AG09309 (cell line): ENCODE measurements at regions not wholly inside any gene's neighbourhood (a gene's known extent, or its start where the extent isn't known, plus 50 kb on each side); places are given as distances from the start of the nearest gene placed in this dataset.

Source experiments
- DNase-seq: peaks from one replicate; pipeline ENCODE4 v3.0.0-alpha.2; 2010; ENCODE audit warnings: low read depth
- H3K4me3 ChIP-seq: 2 replicates; pipeline ENCODE4 v1.5.1; 2011; ENCODE audit warnings: mild to moderate bottlenecking, low read depth, low read length, moderate library complexity; ENCODE audit not compliant: control insufficient read depth
- CTCF ChIP-seq: IDR thresholded peaks from 2 replicates; pipeline ENCODE4 v1.5.1; 2011; ENCODE audit warnings: mild to moderate bottlenecking, low read depth, low read length, inconsistent platforms; ENCODE audit not compliant: insufficient read depth, control insufficient read depth; ENCODE audit errors: missing control alignments

GRCh38 chr4:111475001-111475400, 670.3 kb upstream of the FAM241A start:
- H3K4me3 ChIP-seq: no peak overlapping the region
- DNase-seq: peak; percentile 13
- peak; percentile 60 for TF ChIP-seq CTCF

- TF ChIP-seq CTCF: no peak
- DNase-seq: no peak
- H3K4me3 ChIP-seq: no peak overlapping the region
These were observed 669.6 kb upstream of the FAM241A start for GRCh38 chr4:111475666-111476065.

- H3K4me3 ChIP-seq: no peak overlapping the region
- no peak for DNase-seq
- no peak for TF ChIP-seq CTCF
These were observed 664.7 kb upstream of the FAM241A start for GRCh38 chr4:111480510-111480909.

- DNase-seq: no peak
- no peak for TF ChIP-seq CTCF
- no peak overlapping the region for H3K4me3 ChIP-seq
These were observed 661.7 kb upstream of the FAM241A start for GRCh38 chr4:111483375-111484169.

- no peak for DNase-seq
- H3K4me3 ChIP-seq: no peak overlapping the region
- TF ChIP-seq CTCF: no peak
These were observed 652.8 kb upstream of the FAM241A start for GRCh38 chr4:111492496-111492895.

- no peak for DNase-seq
- TF ChIP-seq CTCF: no peak
- H3K4me3 ChIP-seq: no peak overlapping the region
These were observed 650.8 kb upstream of the FAM241A start for GRCh38 chr4:111494471-111494870.

- no peak overlapping the region for H3K4me3 ChIP-seq
- DNase-seq: peak; percentile 31
- TF ChIP-seq CTCF: no peak
These were observed 650.3 kb upstream of the FAM241A start for GRCh38 chr4:111494971-111495370.
